ENCODE measurements at regions not wholly inside any gene's neighbourhood (a gene's known extent, or its start where the extent isn't known, plus 50 kb on each side); places are given as distances from the start of the nearest gene placed in this dataset.

DNA sequence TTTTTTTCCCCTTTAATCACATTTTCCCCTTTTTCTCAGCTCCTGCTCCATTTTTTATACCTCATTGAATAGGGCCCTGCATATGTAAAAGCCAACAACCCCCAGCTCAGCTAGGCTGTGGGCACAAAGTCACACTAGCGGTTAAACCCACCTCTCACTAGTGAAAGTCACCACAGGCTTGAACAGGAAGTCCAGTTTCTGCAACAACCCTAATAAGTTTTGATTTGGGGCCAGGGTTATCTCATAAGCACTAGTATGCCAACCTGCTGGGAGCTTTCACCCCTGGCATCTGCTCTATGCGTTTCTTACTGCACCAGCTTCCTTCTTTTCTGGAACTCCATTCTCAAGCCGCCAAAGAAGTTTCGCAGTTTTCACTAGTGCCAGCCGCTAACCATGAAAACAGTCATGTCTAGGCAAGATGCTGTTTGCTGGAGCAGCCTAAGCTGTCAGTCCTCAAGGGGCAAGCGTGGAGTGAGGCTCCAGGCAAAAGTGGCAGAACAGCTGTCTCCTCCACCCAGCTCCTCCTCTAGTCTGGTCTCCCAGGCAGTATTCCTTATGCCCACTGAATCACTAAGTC, 197.0 kb upstream of the MEIS1 start:
- Histone ChIP-seq H3K27ac (no peak overlapping the region), H3K4me3 (no peak overlapping the region)
- TF ChIP-seq, protein P1, sequence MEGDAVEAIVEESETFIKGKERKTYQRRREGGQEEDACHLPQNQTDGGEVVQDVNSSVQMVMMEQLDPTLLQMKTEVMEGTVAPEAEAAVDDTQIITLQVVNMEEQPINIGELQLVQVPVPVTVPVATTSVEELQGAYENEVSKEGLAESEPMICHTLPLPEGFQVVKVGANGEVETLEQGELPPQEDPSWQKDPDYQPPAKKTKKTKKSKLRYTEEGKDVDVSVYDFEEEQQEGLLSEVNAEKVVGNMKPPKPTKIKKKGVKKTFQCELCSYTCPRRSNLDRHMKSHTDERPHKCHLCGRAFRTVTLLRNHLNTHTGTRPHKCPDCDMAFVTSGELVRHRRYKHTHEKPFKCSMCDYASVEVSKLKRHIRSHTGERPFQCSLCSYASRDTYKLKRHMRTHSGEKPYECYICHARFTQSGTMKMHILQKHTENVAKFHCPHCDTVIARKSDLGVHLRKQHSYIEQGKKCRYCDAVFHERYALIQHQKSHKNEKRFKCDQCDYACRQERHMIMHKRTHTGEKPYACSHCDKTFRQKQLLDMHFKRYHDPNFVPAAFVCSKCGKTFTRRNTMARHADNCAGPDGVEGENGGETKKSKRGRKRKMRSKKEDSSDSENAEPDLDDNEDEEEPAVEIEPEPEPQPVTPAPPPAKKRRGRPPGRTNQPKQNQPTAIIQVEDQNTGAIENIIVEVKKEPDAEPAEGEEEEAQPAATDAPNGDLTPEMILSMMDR (IDR thresholded peaks at IDR 0.05): no peak
- no peak for DNase-seq (ENCODE audit: low spot score)

- Histone ChIP-seq H3K27ac (no peak overlapping the region), H3K4me3 (no peak overlapping the region)
- TF ChIP-seq, protein P1 (IDR thresholded peaks at IDR 0.05): no peak
- DNase-seq (ENCODE audit: low spot score): no peak
Observed at GRCh38 chr2:66236816-66237802, 197.8 kb upstream of the MEIS1 start.

DNA sequence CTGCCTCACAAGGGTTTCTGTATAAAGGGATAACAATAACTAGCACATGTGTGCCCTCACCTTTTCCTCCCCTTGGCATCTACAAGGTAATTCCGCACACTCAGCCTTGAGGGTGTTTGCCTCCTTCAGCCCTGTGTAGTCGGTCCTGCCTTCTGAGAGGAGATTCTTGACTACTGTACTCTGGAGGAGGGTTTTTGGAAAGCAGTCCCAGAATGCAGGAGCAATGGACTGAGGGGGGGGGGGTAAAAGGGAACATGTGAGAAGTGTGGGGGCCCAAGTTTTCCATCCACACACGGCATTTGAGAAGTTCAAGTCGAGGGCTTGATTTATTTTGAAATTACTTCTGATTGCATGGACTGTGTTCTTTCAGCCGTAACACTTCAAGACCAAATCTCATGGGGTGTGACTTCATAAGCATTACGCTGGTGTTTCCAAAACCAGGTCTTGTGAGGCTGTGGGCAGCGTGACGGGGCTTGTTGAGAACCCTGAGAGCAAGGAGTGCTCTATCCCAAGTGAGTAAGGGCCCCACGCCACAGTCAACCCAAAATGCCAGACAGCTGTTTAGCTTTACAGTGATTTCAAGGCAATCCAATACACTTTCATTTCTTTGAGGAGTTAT, 198.7 kb upstream of the MEIS1 start:
- TF ChIP-seq, protein P1 (IDR thresholded peaks at IDR 0.05): no peak
- H3K27ac ChIP-seq: no peak overlapping the region
- DNase-seq (ENCODE audit: low spot score): no peak
- no peak overlapping the region for H3K4me3 ChIP-seq

DNA sequence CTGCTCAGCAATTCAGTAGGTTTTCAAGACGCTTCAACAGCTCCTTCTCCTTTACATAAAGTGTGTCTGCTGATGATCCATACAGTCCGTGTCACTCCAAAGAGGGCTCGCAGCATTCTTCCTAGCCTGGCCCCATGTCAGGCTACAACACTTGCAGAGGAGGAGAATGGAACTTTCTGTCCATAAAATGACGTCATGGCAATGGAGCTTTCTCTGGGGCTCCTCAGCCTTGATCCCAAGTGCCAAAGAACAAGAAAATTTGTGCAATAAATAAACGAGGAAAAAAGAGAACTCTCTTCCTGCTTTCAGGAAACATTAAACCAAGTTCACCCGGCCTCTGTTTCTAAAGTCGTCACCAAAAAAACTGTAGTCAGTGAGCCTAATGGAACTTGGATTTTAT, 199.5 kb upstream of the MEIS1 start:
- TF ChIP-seq, protein P1 (IDR thresholded peaks at IDR 0.05): no peak
- no peak for DNase-seq (ENCODE audit: low spot score)
- H3K27ac ChIP-seq: no peak overlapping the region
- H3K4me3 ChIP-seq: no peak overlapping the region

DNA sequence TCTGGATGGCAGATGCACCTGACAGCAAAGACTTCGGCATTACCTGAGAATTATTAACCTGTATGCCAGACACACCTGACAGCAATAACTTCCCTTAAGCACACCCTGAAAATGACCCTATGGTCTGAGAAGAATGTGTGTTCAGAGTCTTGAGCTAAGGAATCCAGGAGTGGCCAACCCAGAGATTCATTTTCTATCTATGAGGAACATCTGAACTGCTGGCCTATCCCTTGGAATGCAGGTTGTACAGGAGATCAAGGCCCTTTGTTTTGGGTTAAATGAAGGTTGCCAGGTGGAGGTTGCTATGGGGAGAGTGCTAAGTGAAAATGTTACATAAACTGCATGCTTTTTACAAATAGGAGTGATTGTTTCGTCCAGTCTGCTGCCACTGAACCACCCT, 200.9 kb upstream of the MEIS1 start:
- TF ChIP-seq, protein P1 (IDR thresholded peaks at IDR 0.05): no peak

GRCh38 chr2:66228128-66228547, 206.8 kb upstream of the MEIS1 start:
- Histone ChIP-seq H3K27ac (no peak overlapping the region), H3K4me3 (no peak overlapping the region)
- no peak for DNase-seq (ENCODE audit: low spot score)
- TF ChIP-seq, protein P1 (IDR thresholded peaks at IDR 0.05): no peak

More for the DNA sequence above, 200.9 kb upstream of the MEIS1 start:
- Histone ChIP-seq H3K4me3 (no peak overlapping the region), H3K27ac (no peak overlapping the region)
- DNase-seq (ENCODE audit: low spot score): no peak

Measured in coronary artery (tissue), 2 donors.